ENCODE measurements at regions not wholly inside any gene's neighbourhood (a gene's known extent, or its start where the extent isn't known, plus 50 kb on each side); places are given as distances from the start of the nearest gene placed in this dataset.

- Mint-ChIP-seq H3K4me3 (no peak overlapping the region), H3K36me3 (ENCODE audit: low read depth) (no peaks in the 10 kb centered on the region), H3K27ac (no peak overlapping the region), H3K27me3 (no peaks in the 10 kb centered on the region), H3K9me3 (no peaks in the 10 kb centered on the region), H3K4me1 (ENCODE audit: low read depth) (no peaks in the 10 kb centered on the region)
- ATAC-seq (ENCODE audit: poor library complexity) (no peak), DNase-seq (no peak)
- Histone ChIP-seq H3K36me3 (ENCODE audit: insufficient read depth, low read length) (no peaks in the 10 kb centered on the region), H3K4me3 (ENCODE audit: low read length) (no peak overlapping the region), H3K27me3 (ENCODE audit: control insufficient read depth in 1 of 2, insufficient read depth in 2 of 2, low read length in 2 of 2) (no peaks in the 10 kb centered on the region), H3K4me1 (ENCODE audit: insufficient read depth, low read length) (no peaks in the 10 kb centered on the region), H3K27ac (ENCODE audit: low read depth in 1 of 2, low read length in 2 of 2) (no peak overlapping the region), H3K9me3 (ENCODE audit: control insufficient read depth in 1 of 2, insufficient read depth in 1 of 2, low read length in 2 of 2) (no peaks in the 10 kb centered on the region)
- ChIA-PET POLR2A (no interaction called here), CTCF (no interaction called here)
- TF ChIP-seq, protein P1, sequence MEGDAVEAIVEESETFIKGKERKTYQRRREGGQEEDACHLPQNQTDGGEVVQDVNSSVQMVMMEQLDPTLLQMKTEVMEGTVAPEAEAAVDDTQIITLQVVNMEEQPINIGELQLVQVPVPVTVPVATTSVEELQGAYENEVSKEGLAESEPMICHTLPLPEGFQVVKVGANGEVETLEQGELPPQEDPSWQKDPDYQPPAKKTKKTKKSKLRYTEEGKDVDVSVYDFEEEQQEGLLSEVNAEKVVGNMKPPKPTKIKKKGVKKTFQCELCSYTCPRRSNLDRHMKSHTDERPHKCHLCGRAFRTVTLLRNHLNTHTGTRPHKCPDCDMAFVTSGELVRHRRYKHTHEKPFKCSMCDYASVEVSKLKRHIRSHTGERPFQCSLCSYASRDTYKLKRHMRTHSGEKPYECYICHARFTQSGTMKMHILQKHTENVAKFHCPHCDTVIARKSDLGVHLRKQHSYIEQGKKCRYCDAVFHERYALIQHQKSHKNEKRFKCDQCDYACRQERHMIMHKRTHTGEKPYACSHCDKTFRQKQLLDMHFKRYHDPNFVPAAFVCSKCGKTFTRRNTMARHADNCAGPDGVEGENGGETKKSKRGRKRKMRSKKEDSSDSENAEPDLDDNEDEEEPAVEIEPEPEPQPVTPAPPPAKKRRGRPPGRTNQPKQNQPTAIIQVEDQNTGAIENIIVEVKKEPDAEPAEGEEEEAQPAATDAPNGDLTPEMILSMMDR (IDR thresholded peaks at IDR 0.05), result no peak
- intact Hi-C loops (cut with DNase I, micrococcal nuclease), result no loop called here
Observed at GRCh38 chr11:82076126-82076525, 657.5 kb downstream of the FAM181B start.

DNA sequence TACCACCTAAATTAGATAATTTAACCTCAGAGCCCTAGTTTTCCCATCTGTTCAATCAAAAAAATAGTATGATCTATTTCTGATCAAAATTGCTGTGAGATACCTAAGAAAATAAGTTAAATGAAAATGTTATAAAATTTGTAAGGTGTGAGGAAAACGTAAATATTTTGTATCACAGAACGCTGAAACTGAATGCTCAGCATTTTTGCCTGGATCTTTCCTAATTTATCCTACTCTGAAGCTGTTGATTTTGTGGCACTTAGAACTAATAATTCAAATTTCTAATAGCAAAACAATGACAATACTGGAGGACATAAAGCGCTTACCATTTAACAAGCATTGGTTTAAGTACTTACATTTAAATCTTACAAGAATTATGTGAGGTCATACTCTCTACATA is 674.2 kb downstream of the FAM181B start:
- ChIA-PET POLR2A (no interaction called here), CTCF (no interaction called here)
- Histone ChIP-seq H3K27ac (ENCODE audit: low read depth in 1 of 2, low read length in 2 of 2) (no peak overlapping the region), H3K36me3 (ENCODE audit: insufficient read depth, low read length) (no peaks in the 10 kb centered on the region), H3K9me3 (ENCODE audit: control insufficient read depth in 1 of 2, insufficient read depth in 1 of 2, low read length in 2 of 2) (no peaks in the 10 kb centered on the region), H3K4me1 (ENCODE audit: insufficient read depth, low read length) (no peaks in the 10 kb centered on the region), H3K27me3 (ENCODE audit: control insufficient read depth in 1 of 2, insufficient read depth in 2 of 2, low read length in 2 of 2) (no peaks in the 10 kb centered on the region), H3K4me3 (ENCODE audit: low read length) (no peak overlapping the region)
- TF ChIP-seq, protein P1 (IDR thresholded peaks at IDR 0.05), result no peak
- Mint-ChIP-seq H3K36me3 (ENCODE audit: low read depth) (no peaks in the 10 kb centered on the region), H3K4me1 (ENCODE audit: low read depth) (no peaks in the 10 kb centered on the region), H3K27me3 (no peaks in the 10 kb centered on the region), H3K4me3 (no peak overlapping the region), H3K27ac (no peak overlapping the region), H3K9me3 (no peaks in the 10 kb centered on the region)
- DNase-seq (no peak), ATAC-seq (ENCODE audit: poor library complexity) (no peak)
- intact Hi-C loops (cut with DNase I, micrococcal nuclease), result no loop called here

- DNase-seq (no peak), ATAC-seq (ENCODE audit: poor library complexity) (no peak)
- Histone ChIP-seq H3K9me3 (ENCODE audit: control insufficient read depth in 1 of 2, insufficient read depth in 1 of 2, low read length in 2 of 2) (no peaks in the 10 kb centered on the region), H3K27ac (ENCODE audit: low read depth in 1 of 2, low read length in 2 of 2) (no peak overlapping the region), H3K4me3 (ENCODE audit: low read length) (no peak overlapping the region), H3K4me1 (ENCODE audit: insufficient read depth, low read length) (no peaks in the 10 kb centered on the region), H3K36me3 (ENCODE audit: insufficient read depth, low read length) (no peaks in the 10 kb centered on the region), H3K27me3 (ENCODE audit: control insufficient read depth in 1 of 2, insufficient read depth in 2 of 2, low read length in 2 of 2) (no peaks in the 10 kb centered on the region)
- Mint-ChIP-seq H3K27ac (no peak overlapping the region), H3K9me3 (no peaks in the 10 kb centered on the region), H3K4me1 (ENCODE audit: low read depth) (no peaks in the 10 kb centered on the region), H3K4me3 (no peak overlapping the region), H3K27me3 (no peaks in the 10 kb centered on the region), H3K36me3 (ENCODE audit: low read depth) (no peaks in the 10 kb centered on the region)
- TF ChIP-seq, protein P1 (IDR thresholded peaks at IDR 0.05), result no peak
- POLR2A ChIA-PET, result no interaction called here
- intact Hi-C loops (cut with DNase I, micrococcal nuclease), result no loop called here
- CTCF ChIA-PET, result interaction anchor here (0.6 kb wide), 1 partner anchor 149 kb away, joined by 3 read pairs; no protein-coding TSS in a partner anchor
Observed at GRCh38 chr11:82056450-82056849, 677.2 kb downstream of the FAM181B start.

Measured in CD4-positive, alpha-beta T cell (primary cell).